GM06990 (cell line): ENCODE measurements at regions not wholly inside any gene's neighbourhood (a gene's known extent, or its start where the extent isn't known, plus 50 kb on each side); places are given as distances from the start of the nearest gene placed in this dataset.
"Not testable (repeated sequence)": the region's sequence is repeated elsewhere in the genome, so short reads cannot be mapped to it uniquely, and the experiment has no call there.

ENCODE experiments used
- DNase-seq: peaks from one replicate; pipeline ENCODE4 v3.0.0-alpha.2; 2011; ENCODE audit not compliant: insufficient read length; ENCODE audit errors: extremely low read depth
- H3K27me3 ChIP-seq: replicated peaks from 2 replicates; pipeline ENCODE4 v1.6.0; 2011; ENCODE audit warnings: low read length; ENCODE audit not compliant: control insufficient read depth, insufficient read depth
- H3K36me3 ChIP-seq: 2 replicates; pipeline ENCODE4 v1.5.1; 2011; ENCODE audit warnings: low read length; ENCODE audit not compliant: control insufficient read depth, insufficient read depth
- H3K4me3 ChIP-seq: replicated peaks from 2 replicates; pipeline ENCODE4 v1.5.1; 2011; ENCODE audit warnings: low read depth, mild to moderate bottlenecking, control low read depth, low read length
- CTCF ChIP-seq: IDR thresholded peaks from 2 replicates; pipeline ENCODE4 v1.5.1; 2011; ENCODE audit warnings: low read length, control low read depth, mild to moderate bottlenecking, inconsistent platforms; ENCODE audit not compliant: insufficient read depth, poor library complexity, severe bottlenecking

- H3K4me3 ChIP-seq = no peak overlapping the region
- H3K36me3 ChIP-seq = no peaks in the 10 kb centered on the region
- H3K27me3 ChIP-seq = no peaks in the 10 kb centered on the region
- no peak for TF ChIP-seq CTCF
- no peak for DNase-seq
These were observed 73.1 kb upstream of the UCN3 start for GRCh38 chr10:5291501-5292195.

- Histone ChIP-seq H3K27me3 (no peaks in the 10 kb centered on the region), H3K4me3 (no peak overlapping the region), H3K36me3 (no peaks in the 10 kb centered on the region)
- no peak for DNase-seq
- TF ChIP-seq CTCF = no peak
These were observed 72.5 kb upstream of the UCN3 start for GRCh38 chr10:5292196-5292735.

GRCh38 chr10:5292970-5293369 is 71.8 kb upstream of the UCN3 start:
- not testable (repeated sequence) for H3K36me3 ChIP-seq, H3K27me3 ChIP-seq, H3K4me3 ChIP-seq, DNase-seq

GRCh38 chr10:5293691-5294550 is 70.8 kb upstream of the UCN3 start:
- Histone ChIP-seq H3K4me3 (no peak overlapping the region), H3K36me3 (no peaks in the 10 kb centered on the region), H3K27me3 (no peaks in the 10 kb centered on the region)
- DNase-seq = peak; percentile 31
- TF ChIP-seq CTCF = peak; percentile 66

- no peaks in the 10 kb centered on the region for H3K36me3 ChIP-seq
- no peak for DNase-seq
- no peaks in the 10 kb centered on the region for H3K27me3 ChIP-seq
- no peak overlapping the region for H3K4me3 ChIP-seq
- TF ChIP-seq CTCF = no peak
These were observed 67.3 kb upstream of the UCN3 start for GRCh38 chr10:5297466-5297865.

- H3K36me3 ChIP-seq = no peaks in the 10 kb centered on the region
- DNase-seq = no peak
- H3K27me3 ChIP-seq = no peaks in the 10 kb centered on the region
- H3K4me3 ChIP-seq = no peak overlapping the region
- TF ChIP-seq CTCF = no peak
These were observed 66.8 kb upstream of the UCN3 start for GRCh38 chr10:5297996-5298395.
